ENCODE measurements at regions not wholly inside any gene's neighbourhood (a gene's known extent, or its start where the extent isn't known, plus 50 kb on each side); places are given as distances from the start of the nearest gene placed in this dataset.

- TF ChIP-seq CTCF (IDR thresholded peaks at IDR 0.05; ENCODE audit: insufficient read depth, low read depth, low read length, missing control alignments): no peak
- no peak for DNase-seq (ENCODE audit: low read depth)
- no peak overlapping the region for H3K4me3 ChIP-seq (ENCODE audit: low read depth, low read length)
These were observed 386.6 kb upstream of the DAB2 start for GRCh38 chr5:39811381-39811780.

GRCh38 chr5:39808656-39809055, 383.9 kb upstream of the DAB2 start:
- no peak for TF ChIP-seq CTCF (IDR thresholded peaks at IDR 0.05; ENCODE audit: insufficient read depth, low read depth, low read length, missing control alignments)
- H3K4me3 ChIP-seq (ENCODE audit: low read depth, low read length): no peak overlapping the region
- DNase-seq (ENCODE audit: low read depth): no peak

- no peak for TF ChIP-seq CTCF (IDR thresholded peaks at IDR 0.05; ENCODE audit: insufficient read depth, low read depth, low read length, missing control alignments)
- DNase-seq (ENCODE audit: low read depth): no peak
- no peak overlapping the region for H3K4me3 ChIP-seq (ENCODE audit: low read depth, low read length)
These were observed 376.5 kb upstream of the DAB2 start for GRCh38 chr5:39801306-39801705.

- no peak for TF ChIP-seq CTCF (IDR thresholded peaks at IDR 0.05; ENCODE audit: insufficient read depth, low read depth, low read length, missing control alignments)
- no peak overlapping the region for H3K4me3 ChIP-seq (ENCODE audit: low read depth, low read length)
- DNase-seq (ENCODE audit: low read depth): no peak
These were observed 375.3 kb upstream of the DAB2 start for GRCh38 chr5:39800042-39800601.

GRCh38 chr5:39799242-39799641, 374.5 kb upstream of the DAB2 start:
- TF ChIP-seq CTCF (IDR thresholded peaks at IDR 0.05; ENCODE audit: insufficient read depth, low read depth, low read length, missing control alignments): no peak
- no peak overlapping the region for H3K4me3 ChIP-seq (ENCODE audit: low read depth, low read length)
- no peak for DNase-seq (ENCODE audit: low read depth)

- H3K4me3 ChIP-seq (ENCODE audit: low read depth, low read length): no peak overlapping the region
- no peak for TF ChIP-seq CTCF (IDR thresholded peaks at IDR 0.05; ENCODE audit: insufficient read depth, low read depth, low read length, missing control alignments)
- DNase-seq (ENCODE audit: low read depth): no peak
These were observed 369.9 kb upstream of the DAB2 start for GRCh38 chr5:39794513-39795210.

GRCh38 chr5:39785410-39785809, 360.6 kb upstream of the DAB2 start:
- no peak overlapping the region for H3K4me3 ChIP-seq (ENCODE audit: low read depth, low read length)
- no peak for TF ChIP-seq CTCF (IDR thresholded peaks at IDR 0.05; ENCODE audit: insufficient read depth, low read depth, low read length, missing control alignments)

More at GRCh38 chr5:39785410-39785809, 360.6 kb upstream of the DAB2 start:
- DNase-seq (ENCODE audit: low read depth): no peak
